ENCODE measurements at regions not wholly inside any gene's neighbourhood (a gene's known extent, or its start where the extent isn't known, plus 50 kb on each side); places are given as distances from the start of the nearest gene placed in this dataset.

- TF ChIP-seq ZNF326 (CRISPR knock-in tag; IDR thresholded peaks at IDR 0.05; ENCODE audit: borderline replicate concordance) (no peak), GTF2F1 (IDR thresholded peaks at IDR 0.05; ENCODE audit: low read length) (no peak), JUND (CRISPR knock-in tag; IDR thresholded peaks at IDR 0.05) (peak; percentile 77; the same call in 1 of the 2 replicates), RXRB (CRISPR knock-in tag; IDR thresholded peaks at IDR 0.05; ENCODE audit: borderline replicate concordance) (no peak), ZNF792 (CRISPR knock-in tag; IDR thresholded peaks at IDR 0.05) (no peak), PTBP1 (IDR thresholded peaks at IDR 0.05; ENCODE audit: low read depth, low read length, poor library complexity, severe bottlenecking) (no peak), HNRNPL (IDR thresholded peaks at IDR 0.05; ENCODE audit: low read depth, low read length) (no peak), CCDC6 (CRISPR knock-in tag; IDR thresholded peaks at IDR 0.05) (no peak), ZNF891 (CRISPR knock-in tag; IDR thresholded peaks at IDR 0.05) (no peak; the same call in 1 of the 2 replicates), ZNF446 (CRISPR knock-in tag; IDR thresholded peaks at IDR 0.05) (no peak), SNRNP70 (IDR thresholded peaks at IDR 0.05; ENCODE audit: low read depth, low read length) (no peak), SIX4 (CRISPR knock-in tag; IDR thresholded peaks at IDR 0.05) (no peak), HIVEP1 (CRISPR knock-in tag; IDR thresholded peaks at IDR 0.05) (no peak), MAZ (IDR thresholded peaks at IDR 0.05; ENCODE audit: borderline replicate concordance, low read depth, low read length) (no peak), MAZ (CRISPR knock-in tag; IDR thresholded peaks at IDR 0.05; ENCODE audit: low read depth) (no peak; the same call in 1 of the 2 replicates), YEATS2 (CRISPR knock-in tag; IDR thresholded peaks at IDR 0.05; ENCODE audit: borderline replicate concordance) (no peak)
- TF ChIP-seq, protein P1, sequence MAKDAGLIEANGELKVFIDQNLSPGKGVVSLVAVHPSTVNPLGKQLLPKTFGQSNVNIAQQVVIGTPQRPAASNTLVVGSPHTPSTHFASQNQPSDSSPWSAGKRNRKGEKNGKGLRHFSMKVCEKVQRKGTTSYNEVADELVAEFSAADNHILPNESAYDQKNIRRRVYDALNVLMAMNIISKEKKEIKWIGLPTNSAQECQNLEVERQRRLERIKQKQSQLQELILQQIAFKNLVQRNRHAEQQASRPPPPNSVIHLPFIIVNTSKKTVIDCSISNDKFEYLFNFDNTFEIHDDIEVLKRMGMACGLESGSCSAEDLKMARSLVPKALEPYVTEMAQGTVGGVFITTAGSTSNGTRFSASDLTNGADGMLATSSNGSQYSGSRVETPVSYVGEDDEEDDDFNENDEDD (CRISPR knock-in tag; IDR thresholded peaks at IDR 0.05; ENCODE audit: borderline replicate concordance) = no peak
- TF ChIP-seq, protein P2, sequence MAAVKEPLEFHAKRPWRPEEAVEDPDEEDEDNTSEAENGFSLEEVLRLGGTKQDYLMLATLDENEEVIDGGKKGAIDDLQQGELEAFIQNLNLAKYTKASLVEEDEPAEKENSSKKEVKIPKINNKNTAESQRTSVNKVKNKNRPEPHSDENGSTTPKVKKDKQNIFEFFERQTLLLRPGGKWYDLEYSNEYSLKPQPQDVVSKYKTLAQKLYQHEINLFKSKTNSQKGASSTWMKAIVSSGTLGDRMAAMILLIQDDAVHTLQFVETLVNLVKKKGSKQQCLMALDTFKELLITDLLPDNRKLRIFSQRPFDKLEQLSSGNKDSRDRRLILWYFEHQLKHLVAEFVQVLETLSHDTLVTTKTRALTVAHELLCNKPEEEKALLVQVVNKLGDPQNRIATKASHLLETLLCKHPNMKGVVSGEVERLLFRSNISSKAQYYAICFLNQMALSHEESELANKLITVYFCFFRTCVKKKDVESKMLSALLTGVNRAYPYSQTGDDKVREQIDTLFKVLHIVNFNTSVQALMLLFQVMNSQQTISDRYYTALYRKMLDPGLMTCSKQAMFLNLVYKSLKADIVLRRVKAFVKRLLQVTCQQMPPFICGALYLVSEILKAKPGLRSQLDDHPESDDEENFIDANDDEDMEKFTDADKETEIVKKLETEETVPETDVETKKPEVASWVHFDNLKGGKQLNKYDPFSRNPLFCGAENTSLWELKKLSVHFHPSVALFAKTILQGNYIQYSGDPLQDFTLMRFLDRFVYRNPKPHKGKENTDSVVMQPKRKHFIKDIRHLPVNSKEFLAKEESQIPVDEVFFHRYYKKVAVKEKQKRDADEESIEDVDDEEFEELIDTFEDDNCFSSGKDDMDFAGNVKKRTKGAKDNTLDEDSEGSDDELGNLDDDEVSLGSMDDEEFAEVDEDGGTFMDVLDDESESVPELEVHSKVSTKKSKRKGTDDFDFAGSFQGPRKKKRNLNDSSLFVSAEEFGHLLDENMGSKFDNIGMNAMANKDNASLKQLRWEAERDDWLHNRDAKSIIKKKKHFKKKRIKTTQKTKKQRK (IDR thresholded peaks at IDR 0.05; ENCODE audit: low read length) = no peak
- TF ChIP-seq, protein P3, sequence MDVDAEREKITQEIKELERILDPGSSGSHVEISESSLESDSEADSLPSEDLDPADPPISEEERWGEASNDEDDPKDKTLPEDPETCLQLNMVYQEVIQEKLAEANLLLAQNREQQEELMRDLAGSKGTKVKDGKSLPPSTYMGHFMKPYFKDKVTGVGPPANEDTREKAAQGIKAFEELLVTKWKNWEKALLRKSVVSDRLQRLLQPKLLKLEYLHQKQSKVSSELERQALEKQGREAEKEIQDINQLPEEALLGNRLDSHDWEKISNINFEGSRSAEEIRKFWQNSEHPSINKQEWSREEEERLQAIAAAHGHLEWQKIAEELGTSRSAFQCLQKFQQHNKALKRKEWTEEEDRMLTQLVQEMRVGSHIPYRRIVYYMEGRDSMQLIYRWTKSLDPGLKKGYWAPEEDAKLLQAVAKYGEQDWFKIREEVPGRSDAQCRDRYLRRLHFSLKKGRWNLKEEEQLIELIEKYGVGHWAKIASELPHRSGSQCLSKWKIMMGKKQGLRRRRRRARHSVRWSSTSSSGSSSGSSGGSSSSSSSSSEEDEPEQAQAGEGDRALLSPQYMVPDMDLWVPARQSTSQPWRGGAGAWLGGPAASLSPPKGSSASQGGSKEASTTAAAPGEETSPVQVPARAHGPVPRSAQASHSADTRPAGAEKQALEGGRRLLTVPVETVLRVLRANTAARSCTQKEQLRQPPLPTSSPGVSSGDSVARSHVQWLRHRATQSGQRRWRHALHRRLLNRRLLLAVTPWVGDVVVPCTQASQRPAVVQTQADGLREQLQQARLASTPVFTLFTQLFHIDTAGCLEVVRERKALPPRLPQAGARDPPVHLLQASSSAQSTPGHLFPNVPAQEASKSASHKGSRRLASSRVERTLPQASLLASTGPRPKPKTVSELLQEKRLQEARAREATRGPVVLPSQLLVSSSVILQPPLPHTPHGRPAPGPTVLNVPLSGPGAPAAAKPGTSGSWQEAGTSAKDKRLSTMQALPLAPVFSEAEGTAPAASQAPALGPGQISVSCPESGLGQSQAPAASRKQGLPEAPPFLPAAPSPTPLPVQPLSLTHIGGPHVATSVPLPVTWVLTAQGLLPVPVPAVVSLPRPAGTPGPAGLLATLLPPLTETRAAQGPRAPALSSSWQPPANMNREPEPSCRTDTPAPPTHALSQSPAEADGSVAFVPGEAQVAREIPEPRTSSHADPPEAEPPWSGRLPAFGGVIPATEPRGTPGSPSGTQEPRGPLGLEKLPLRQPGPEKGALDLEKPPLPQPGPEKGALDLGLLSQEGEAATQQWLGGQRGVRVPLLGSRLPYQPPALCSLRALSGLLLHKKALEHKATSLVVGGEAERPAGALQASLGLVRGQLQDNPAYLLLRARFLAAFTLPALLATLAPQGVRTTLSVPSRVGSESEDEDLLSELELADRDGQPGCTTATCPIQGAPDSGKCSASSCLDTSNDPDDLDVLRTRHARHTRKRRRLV (CRISPR knock-in tag; IDR thresholded peaks at IDR 0.05) = no peak
- TF ChIP-seq, protein P4, sequence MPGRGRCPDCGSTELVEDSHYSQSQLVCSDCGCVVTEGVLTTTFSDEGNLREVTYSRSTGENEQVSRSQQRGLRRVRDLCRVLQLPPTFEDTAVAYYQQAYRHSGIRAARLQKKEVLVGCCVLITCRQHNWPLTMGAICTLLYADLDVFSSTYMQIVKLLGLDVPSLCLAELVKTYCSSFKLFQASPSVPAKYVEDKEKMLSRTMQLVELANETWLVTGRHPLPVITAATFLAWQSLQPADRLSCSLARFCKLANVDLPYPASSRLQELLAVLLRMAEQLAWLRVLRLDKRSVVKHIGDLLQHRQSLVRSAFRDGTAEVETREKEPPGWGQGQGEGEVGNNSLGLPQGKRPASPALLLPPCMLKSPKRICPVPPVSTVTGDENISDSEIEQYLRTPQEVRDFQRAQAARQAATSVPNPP (CRISPR knock-in tag; IDR thresholded peaks at IDR 0.05) = no peak
- TF ChIP-seq, protein P5, sequence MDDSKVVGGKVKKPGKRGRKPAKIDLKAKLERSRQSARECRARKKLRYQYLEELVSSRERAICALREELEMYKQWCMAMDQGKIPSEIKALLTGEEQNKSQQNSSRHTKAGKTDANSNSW (CRISPR knock-in tag; IDR thresholded peaks at IDR 0.05; ENCODE audit: borderline replicate concordance) = no peak
These were observed 92.4 kb downstream of the RHOB start (continued) for GRCh38 chr2:20539133-20539719.

Measured in HepG2 (cell line).